ENCODE measurements at regions not wholly inside any gene's neighbourhood (a gene's known extent, or its start where the extent isn't known, plus 50 kb on each side); places are given as distances from the start of the nearest gene placed in this dataset.

DNA sequence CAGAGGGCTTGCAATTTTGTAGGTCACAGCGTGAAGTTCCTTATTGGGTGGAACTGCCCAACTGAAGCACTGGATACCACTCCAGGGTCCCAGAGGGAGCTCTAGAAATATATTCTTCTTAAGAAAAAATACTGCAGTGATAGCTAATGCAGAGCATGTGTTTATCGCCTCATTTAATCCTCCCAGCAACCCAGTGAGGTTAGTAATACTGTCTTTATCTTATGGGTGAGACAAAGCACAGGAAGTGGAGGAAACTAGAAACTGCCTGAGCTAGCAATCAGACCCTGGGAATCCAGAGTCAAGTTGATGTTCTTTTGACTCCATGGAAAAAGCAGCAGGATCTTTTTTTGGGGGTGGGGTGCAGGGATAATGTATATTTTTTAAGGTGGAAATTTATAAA is 153.3 kb downstream of the PJA2 start:
- TF ChIP-seq ZNF785 (tag by site-specific recombination; IDR thresholded peaks at IDR 0.05) (no peak), ZNF341 (tag by site-specific recombination; IDR thresholded peaks at IDR 0.05; ENCODE audit: low read depth) (no peak), GLI2 (tag by site-specific recombination; IDR thresholded peaks at IDR 0.05; ENCODE audit: borderline replicate concordance, low read depth) (no peak), ZNF146 (tag by site-specific recombination; IDR thresholded peaks at IDR 0.05) (no peak), ZNF37A (tag by site-specific recombination; IDR thresholded peaks at IDR 0.05) (no peak), ZNF521 (tag by site-specific recombination; IDR thresholded peaks at IDR 0.05) (no peak), ZNF610 (tag by site-specific recombination; IDR thresholded peaks at IDR 0.05; ENCODE audit: borderline replicate concordance) (no peak)
- TF ChIP-seq, protein P1, sequence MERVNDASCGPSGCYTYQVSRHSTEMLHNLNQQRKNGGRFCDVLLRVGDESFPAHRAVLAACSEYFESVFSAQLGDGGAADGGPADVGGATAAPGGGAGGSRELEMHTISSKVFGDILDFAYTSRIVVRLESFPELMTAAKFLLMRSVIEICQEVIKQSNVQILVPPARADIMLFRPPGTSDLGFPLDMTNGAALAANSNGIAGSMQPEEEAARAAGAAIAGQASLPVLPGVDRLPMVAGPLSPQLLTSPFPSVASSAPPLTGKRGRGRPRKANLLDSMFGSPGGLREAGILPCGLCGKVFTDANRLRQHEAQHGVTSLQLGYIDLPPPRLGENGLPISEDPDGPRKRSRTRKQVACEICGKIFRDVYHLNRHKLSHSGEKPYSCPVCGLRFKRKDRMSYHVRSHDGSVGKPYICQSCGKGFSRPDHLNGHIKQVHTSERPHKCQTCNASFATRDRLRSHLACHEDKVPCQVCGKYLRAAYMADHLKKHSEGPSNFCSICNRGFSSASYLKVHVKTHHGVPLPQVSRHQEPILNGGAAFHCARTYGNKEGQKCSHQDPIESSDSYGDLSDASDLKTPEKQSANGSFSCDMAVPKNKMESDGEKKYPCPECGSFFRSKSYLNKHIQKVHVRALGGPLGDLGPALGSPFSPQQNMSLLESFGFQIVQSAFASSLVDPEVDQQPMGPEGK (tag by site-specific recombination; IDR thresholded peaks at IDR 0.05) = no peak
- TF ChIP-seq, protein P2, sequence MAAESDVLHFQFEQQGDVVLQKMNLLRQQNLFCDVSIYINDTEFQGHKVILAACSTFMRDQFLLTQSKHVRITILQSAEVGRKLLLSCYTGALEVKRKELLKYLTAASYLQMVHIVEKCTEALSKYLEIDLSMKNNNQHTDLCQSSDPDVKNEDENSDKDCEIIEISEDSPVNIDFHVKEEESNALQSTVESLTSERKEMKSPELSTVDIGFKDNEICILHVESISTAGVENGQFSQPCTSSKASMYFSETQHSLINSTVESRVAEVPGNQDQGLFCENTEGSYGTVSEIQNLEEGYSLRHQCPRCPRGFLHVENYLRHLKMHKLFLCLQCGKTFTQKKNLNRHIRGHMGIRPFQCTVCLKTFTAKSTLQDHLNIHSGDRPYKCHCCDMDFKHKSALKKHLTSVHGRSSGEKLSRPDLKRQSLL (tag by site-specific recombination; IDR thresholded peaks at IDR 0.05) = no peak
- TF ChIP-seq, protein P3, sequence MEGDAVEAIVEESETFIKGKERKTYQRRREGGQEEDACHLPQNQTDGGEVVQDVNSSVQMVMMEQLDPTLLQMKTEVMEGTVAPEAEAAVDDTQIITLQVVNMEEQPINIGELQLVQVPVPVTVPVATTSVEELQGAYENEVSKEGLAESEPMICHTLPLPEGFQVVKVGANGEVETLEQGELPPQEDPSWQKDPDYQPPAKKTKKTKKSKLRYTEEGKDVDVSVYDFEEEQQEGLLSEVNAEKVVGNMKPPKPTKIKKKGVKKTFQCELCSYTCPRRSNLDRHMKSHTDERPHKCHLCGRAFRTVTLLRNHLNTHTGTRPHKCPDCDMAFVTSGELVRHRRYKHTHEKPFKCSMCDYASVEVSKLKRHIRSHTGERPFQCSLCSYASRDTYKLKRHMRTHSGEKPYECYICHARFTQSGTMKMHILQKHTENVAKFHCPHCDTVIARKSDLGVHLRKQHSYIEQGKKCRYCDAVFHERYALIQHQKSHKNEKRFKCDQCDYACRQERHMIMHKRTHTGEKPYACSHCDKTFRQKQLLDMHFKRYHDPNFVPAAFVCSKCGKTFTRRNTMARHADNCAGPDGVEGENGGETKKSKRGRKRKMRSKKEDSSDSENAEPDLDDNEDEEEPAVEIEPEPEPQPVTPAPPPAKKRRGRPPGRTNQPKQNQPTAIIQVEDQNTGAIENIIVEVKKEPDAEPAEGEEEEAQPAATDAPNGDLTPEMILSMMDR (tag by site-specific recombination; IDR thresholded peaks at IDR 0.05) = no peak
- TF ChIP-seq, protein P4, sequence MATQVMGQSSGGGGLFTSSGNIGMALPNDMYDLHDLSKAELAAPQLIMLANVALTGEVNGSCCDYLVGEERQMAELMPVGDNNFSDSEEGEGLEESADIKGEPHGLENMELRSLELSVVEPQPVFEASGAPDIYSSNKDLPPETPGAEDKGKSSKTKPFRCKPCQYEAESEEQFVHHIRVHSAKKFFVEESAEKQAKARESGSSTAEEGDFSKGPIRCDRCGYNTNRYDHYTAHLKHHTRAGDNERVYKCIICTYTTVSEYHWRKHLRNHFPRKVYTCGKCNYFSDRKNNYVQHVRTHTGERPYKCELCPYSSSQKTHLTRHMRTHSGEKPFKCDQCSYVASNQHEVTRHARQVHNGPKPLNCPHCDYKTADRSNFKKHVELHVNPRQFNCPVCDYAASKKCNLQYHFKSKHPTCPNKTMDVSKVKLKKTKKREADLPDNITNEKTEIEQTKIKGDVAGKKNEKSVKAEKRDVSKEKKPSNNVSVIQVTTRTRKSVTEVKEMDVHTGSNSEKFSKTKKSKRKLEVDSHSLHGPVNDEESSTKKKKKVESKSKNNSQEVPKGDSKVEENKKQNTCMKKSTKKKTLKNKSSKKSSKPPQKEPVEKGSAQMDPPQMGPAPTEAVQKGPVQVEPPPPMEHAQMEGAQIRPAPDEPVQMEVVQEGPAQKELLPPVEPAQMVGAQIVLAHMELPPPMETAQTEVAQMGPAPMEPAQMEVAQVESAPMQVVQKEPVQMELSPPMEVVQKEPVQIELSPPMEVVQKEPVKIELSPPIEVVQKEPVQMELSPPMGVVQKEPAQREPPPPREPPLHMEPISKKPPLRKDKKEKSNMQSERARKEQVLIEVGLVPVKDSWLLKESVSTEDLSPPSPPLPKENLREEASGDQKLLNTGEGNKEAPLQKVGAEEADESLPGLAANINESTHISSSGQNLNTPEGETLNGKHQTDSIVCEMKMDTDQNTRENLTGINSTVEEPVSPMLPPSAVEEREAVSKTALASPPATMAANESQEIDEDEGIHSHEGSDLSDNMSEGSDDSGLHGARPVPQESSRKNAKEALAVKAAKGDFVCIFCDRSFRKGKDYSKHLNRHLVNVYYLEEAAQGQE (tag by site-specific recombination; IDR thresholded peaks at IDR 0.05) = no peak

All from HEK293 (cell line).